K562 (cell line): ENCODE measurements at regions not wholly inside any gene's neighbourhood (a gene's known extent, or its start where the extent isn't known, plus 50 kb on each side); places are given as distances from the start of the nearest gene placed in this dataset.

Experiments
- ATF3 ChIP-seq, 2 experiments: fragments of 450-650 bp in 1 of 2; sonication (generic) in 1 of 2; formaldehyde crosslinking in 1 of 2; IDR thresholded peaks in 1 of 2; conservative IDR thresholded peaks in 1 of 2; 2 replicates each; pipeline versions ENCODE4 v1.6.1 to v1.8.1; 2016 to 2023; ENCODE audit warnings: mild to moderate bottlenecking in 2 of 2, moderate library complexity in 2 of 2, inconsistent platforms in 1 of 2, missing genetic modification reagents in 1 of 2
- COPS2 ChIP-seq: fragments of 450-650 bp; conservative IDR thresholded peaks from 2 replicates; pipeline ENCODE4 v1.6.1; 2016; ENCODE audit warnings: mild to moderate bottlenecking, moderate library complexity
- HCFC1 ChIP-seq: IDR thresholded peaks from 2 replicates; pipeline ENCODE4 v1.6.1; 2012; ENCODE audit warnings: low read depth, low read length, improper control_type of control experiment
- RREB1 ChIP-seq: fragments of 250-450 bp; sonication (Bioruptor Pico); IDR thresholded peaks from 2 replicates; pipeline ENCODE4 v1.4.0; 2020
- ZNF318 ChIP-seq, 2 experiments: fragments of 450-650 bp; IDR thresholded peaks; 2 replicates each; pipeline ENCODE4 v1.6.1; 2016; ENCODE audit warnings: mild to moderate bottlenecking in 2 of 2, borderline replicate concordance in 1 of 2, low read depth in 1 of 2, moderate library complexity in 1 of 2
- ZSCAN32 ChIP-seq: fragments of 450-650 bp; formaldehyde crosslinking; IDR thresholded peaks from 2 replicates; pipeline ENCODE4 v1.4.0; 2020; ENCODE audit warnings: mild to moderate bottlenecking, moderate library complexity

GRCh38 chr1:214918745-214919144, 163.8 kb upstream of the KCNK2 start (continued):
- no peak for TF ChIP-seq ZNF318 (IDR thresholded peaks at IDR 0.05; ENCODE audit: borderline replicate concordance in 1 of 2, low read depth in 1 of 2)
- no peak for TF ChIP-seq ATF3 (IDR thresholded peaks at IDR 0.05)
- TF ChIP-seq ATF3 (CRISPR knock-in tag; conservative IDR thresholded peaks at IDR 0.05) = no peak
- TF ChIP-seq HCFC1 = no peak
- no peak for TF ChIP-seq RREB1
- TF ChIP-seq COPS2 = no peak
- no peak for TF ChIP-seq ZSCAN32 (CRISPR knock-in tag)
